CD4-positive, alpha-beta T cell treated with Interleukin-4 for 1 hour (primary cell): ENCODE measurements at regions not wholly inside any gene's neighbourhood (a gene's known extent, or its start where the extent isn't known, plus 50 kb on each side); places are given as distances from the start of the nearest gene placed in this dataset.
"Not testable (repeated sequence)": the region's sequence is repeated elsewhere in the genome, so short reads cannot be mapped to it uniquely, and the experiment has no call there.

Experiments
- DNase-seq, 2 donors: peaks; one replicate each; pipeline ENCODE4 v3.0.0-alpha.2; 2020 to 2022

DNA sequence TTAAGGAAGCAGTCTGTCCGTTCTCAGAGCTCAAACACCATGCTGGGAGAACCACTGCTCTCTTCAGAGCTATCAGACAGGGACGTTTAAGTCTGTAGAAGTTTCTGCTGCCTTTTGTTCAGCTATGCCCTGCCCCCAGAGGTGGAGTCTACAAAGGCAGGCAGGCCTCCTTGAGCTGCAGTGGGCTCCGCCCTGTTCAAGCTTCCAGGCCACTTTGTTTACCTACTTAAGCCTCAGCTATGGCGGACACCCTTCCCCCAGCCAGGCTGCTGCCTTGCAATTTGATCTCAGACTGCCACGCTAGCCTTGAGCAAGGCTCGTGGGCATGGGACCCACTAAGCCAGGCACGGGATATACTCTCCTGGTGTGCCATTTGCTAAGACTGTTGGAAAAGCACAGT lies 180.7 kb upstream of the TMEM196 start:
- not testable (repeated sequence) for DNase-seq

DNA sequence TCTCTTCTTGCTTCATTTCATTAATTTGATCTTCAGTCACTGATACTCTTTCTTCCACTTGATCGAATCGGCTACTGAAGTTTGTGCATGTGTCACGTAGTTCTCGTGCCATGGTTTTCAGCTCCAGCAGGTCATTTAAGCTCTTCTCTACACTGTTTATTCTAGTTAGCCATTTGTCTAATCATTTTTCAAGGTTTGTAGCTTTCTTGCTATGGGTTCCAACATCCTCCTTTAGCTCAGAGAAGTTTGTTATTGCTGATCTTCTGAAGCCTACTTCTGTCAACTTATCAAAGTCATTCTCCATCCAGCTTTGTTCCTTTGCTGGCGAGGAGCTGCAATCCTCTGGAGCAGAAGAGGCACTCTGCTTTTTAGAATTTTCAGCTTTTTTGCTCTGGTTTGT lies 180.0 kb upstream of the TMEM196 start:
- not testable (repeated sequence) for DNase-seq

DNA sequence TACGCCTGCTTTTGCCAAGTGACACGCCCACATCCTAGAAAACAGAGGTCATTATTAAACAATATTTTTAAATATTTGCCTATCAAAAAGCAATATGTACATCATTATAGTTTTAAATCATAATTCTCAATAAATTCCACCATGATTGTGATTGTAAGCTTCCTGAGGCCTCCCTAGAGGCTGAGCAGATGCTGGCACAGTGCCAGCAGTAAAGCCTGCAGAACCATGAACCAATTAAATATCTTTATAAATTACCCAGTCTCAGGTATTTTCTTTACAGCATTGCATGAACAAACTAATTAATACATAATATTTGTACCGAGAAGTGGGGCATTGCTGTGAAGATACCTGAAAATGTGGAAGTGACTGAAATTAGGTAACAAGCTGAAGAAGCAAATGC lies 174.7 kb upstream of the TMEM196 start:
- DNase-seq, result no peak

DNA sequence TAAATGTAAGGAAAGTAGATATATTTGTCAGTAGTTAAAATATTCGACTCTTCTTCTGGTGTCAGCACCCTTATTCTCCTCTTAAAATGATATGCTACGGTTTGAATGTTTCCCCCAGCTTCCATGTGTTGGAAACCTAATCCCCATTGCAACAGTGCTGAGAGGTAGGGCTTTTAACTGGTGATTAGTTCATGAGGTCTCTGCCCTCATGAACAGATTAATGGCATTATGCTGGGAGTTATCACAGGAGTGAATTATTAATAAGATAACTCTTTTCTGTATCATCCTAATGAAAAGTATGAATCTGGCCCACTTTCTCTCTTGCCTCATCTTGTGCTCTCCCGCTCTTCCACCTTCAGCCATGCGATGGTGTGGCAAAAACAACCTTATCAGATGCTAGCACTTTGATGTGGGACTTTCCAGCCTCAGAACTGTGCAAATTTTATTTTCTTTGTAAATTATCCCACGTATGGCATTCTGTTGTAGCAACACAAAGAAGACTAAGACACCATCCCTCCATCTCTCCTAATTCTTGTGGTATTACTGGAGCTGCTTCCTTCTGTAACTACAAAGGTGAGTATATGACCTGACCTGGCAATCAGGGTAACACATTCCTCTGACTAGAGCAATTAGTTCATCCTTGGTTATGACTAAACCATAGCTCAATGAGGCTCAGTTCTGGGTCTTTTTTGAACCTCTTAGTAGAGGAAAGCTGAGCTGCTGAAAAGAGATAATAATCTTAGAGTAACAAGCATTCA lies 171.1 kb upstream of the TMEM196 start:
- DNase-seq, result no peak

DNA sequence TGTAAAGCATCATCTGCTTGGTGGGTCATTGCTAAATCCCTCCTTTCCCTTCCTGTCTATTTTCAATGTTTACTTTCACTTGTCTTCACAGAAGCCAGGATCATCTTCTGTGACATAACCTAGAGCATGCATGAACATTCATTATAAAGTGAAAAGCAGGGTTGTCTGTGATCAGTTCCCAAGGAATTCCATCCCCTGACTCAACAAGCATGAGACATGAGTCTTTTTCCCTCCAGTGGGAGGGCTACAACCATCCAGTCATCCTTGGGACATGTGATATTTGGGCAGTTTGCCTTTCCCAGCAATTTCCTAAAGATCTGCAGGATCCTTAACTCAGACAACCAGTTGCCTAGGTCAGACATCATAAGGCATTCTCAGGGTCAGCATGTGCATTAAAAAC lies 166.3 kb upstream of the TMEM196 start:
- DNase-seq, result no peak

DNA sequence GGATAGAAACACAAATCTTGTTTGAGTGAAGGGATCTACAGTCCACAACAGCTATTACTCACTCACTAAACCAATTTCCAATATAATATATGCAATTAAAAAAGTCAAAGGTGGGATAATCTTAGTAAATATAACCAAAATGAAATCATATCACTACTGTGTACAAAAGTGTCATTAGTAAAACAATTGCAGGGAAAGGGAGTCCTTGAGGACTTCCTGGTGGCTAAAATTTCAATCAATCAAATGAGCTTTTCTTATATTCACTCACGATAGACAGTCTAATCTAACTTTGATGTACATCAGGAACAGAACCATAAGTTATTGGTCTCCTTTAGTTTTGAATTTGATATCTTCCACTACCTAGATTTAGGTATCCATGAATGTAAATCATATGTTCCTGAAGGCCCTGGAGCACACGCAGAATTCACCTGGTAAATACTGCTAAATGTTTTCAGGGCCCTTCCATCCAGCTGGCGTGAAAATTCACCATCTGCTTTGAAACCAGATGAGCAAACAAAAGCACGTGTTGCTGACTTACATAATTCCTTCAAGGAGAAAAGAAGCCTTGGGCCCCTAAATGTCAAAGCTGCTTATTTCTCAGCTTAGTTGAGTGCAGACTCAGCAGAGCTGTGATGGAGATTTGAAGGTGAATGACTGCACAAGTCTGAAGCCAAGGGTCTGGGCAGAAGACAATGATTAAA lies 159.3 kb upstream of the TMEM196 start:
- DNase-seq, result no peak

DNA sequence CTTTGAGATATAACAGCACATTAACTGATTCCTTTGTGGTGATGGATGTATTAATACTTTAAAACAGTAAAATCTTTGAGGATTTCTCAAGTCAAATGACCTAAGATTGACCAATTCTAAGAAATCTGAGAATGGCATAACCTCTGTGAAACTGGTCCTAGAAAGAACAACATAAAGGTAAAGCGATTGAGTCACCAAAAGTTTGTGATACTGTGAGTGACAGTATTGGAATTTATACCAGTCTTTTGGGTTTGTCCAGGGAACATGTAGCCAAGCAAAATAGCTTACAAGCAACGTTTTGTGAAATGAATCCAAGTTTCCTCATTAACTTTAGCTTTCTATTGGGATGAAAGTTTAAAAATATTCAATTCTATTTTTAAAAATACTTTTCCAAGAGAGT lies 157.4 kb upstream of the TMEM196 start:
- DNase-seq, result no peak

DNA sequence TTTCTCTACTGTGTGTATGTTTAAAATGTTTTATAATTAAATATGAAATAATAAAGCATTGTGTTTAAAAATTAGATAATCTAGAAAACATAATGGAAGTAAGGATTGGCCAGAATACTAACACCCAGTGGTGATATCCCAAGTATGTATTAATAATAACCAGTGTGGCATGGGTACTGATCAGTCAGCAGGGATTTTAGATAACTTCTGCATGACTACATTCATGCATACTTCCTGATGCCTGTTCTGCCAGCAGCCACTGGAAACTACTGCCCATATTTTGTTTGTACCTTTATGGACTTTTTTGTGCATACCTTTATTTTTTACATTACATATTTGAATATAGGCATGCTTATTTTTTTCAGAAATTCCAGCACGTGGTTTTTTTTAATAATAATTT lies 156.6 kb upstream of the TMEM196 start:
- DNase-seq, result no peak

DNA sequence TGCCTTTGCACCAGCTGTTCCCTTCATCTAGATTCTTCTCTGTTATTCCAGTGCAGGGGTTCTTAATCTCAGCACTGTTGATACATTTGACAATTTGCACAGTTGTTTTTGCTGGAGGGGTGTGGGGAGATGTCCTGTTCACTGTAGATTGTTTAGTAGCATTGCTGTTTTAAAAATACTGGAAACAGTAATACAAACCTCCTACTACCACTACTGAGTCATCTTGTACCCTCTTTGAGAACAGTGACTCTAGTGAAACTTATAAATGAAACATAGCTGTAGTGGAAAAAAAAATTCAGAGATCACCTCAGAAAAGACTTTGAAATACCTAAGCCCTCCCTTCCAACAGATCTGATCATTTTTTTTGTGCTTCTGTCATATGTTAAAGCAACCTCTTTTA lies 154.8 kb upstream of the TMEM196 start:
- DNase-seq, result no peak

DNA sequence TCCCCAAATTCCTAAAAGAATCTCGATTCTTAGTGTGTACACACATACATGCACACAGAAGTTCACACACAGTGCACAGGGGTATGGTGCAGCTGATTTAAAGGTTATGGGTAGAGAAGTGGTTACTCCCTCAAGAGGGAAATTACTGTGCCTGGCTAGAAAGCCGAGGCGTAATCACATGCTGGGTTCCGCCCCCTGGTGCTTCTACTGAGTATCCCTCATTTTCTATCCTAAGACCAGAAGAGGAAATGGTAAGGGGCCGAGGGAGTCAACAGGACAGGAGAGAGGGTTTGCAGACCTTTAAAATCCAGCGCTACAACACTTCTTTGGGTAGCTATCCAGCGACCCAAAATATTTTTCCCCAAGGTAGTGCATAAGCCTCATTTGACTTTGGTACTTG lies 147.3 kb upstream of the TMEM196 start:
- no peak for DNase-seq

DNA sequence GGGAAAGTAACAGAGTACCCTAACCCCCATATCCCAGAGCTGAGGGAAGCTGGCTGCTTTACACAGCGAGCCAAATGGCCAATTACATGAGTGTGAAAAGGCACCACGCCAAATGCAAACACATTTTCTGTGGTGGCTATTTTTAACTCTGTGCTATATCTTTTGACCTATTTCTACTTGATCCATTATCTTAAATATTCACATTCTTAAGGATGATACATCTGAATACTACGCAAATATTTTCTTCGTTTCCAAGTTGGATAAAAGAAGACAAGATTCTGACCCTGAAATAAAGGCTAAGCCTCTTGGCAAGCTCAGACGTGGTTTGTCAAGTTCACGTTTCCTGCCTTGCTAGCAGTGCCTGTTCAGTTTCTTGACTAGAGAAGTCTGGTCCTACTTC lies 146.7 kb upstream of the TMEM196 start:
- DNase-seq, result no peak

DNA sequence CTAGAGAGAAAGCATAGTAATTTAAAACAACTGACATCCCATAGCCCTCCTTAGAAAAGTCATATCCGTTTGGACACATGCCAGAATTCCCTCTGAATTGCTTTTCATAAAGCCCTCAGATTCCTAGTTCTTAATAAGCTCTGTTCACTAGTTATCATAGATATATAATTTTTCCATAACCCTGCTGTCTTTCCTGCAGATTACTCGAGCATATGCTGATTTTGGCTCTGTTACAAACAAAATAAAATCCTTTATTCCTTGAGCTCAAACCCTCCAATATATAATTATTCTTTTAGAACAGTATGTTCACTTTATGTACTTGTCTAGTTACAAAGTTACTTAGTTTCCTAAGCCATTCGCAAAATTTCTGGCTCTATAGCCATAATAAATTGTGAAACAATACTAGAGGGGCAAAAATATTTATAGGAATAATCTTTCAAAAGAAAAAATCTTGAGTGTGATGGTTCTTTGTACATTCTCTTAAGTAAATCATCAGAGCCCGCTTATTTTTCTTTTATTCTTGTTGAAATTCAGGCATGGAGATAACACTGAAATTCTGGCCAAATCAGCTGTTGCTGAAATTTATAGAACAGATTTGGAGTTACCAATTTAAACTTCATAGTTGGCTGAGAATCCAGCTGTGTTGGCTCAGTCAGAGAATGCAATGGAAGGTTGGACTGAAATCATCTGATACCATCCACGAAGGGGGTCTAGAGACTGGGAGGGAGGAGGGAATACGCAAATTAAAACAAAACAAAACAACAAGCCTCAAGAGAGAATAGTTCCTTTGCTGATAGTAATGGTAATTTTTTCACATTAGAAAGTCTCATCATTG lies 146.1 kb upstream of the TMEM196 start:
- no peak for DNase-seq

DNA sequence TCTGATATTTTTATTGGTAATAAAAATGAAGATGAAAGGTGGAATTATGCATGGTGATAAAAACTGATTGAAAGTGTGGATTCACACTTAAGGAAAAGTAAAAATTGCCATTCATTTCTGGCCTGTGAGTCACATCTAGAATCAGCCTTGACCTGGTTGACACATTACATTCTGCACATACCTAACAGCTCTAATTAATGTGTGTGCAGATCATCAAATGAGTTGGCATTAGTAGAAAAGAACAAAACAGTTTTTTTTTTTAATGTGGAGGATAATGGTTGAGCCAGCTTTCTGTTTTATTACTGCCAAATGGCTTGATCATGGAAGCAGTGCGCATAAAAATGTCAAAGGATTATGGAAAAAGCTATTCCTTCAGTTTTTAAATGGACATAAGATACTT lies 142.6 kb upstream of the TMEM196 start:
- no peak for DNase-seq

DNA sequence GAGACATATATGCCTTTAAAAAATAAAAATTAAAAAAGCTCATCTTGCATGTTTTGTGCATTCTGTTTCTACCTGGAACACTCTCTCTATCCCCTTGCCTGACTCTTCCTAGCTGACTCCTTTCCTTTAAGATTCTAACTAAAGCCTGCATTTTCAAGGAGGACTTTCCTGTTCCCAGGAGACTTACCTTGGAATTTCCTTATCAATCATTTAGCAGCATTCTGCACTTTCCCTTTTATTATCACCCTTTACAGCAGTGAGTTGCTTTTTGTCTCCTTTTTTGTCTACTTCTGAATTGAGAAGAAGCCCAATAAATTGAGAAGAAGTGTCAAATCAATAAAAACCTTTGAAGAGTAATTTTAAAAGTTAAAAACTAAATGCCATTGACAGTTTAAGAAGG lies 142.2 kb upstream of the TMEM196 start:
- DNase-seq, result no peak

DNA sequence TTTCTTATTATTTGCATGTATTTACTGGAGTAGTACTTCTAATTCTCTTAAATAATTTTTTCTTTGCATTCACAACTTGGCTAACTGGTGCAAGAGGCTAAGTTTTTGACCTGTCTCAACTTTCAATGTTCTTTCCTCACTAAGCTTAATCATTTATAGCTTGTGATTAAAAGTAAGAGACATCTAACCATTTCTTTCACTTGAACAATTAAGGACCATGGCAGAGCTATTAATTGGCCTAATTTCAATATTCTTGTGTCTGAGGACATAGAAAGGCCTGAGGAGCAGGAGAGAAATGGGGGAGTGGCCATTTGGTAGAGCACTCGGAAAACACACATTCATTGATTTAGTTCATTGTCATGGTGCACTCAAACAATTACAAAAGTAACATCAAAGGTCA lies 141.4 kb upstream of the TMEM196 start:
- no peak for DNase-seq

DNA sequence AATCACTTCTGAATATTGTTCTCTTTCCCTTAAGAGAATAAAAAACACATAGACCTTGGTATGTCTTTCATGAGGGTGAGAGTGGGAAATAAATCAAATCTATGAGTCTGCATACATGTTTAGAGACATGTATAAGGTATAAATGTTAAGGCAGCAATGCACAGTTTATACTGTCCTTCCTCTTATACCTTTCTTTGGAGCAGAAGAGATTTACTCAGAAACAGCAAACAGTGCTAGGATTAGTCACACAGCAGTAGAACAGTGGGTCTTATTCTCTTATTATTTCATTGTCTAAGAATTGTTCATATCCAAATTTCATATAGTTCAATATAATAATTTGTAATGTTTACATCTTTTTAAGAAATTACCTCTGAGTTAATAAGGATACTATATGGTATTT lies 126.7 kb upstream of the TMEM196 start:
- DNase-seq, result no peak

DNA sequence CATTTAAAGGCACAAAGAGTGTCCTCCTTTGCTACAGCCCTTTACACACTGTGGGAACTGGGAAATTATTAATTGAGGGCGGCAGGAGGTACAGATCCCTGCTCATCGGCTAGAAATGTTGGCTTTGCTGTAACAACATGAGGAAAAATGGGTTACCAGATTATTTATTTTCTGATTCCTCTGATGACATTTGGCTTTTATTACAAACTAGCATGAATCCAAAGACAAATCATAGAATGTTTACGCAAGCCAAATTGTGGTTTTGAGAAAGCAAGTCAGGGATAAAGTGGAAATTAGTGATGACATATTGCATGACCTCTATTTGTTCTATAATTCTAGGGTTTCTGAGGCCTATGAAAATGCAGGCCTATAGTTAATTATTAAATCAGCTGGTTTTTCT lies 126.1 kb upstream of the TMEM196 start:
- no peak for DNase-seq

DNA sequence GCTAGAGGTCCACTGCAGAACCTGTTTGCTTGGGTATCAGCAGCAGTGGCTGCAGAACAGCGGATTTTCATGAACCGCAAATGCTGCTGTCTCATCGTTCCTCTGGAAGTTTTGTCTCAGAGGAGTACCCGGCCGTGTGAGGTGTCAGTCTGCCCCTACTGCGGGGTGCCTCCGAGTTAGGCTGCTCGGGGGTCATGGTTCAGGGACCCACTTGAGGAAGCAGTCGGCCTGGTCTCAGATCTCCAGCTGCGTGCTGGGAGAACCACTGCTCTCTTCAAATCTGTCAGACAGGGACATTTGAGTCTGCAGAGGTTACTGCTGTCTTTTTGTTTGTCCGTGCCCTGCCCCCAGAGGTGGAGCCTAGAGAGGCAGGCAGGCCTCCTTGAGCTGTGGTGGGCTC lies 109.5 kb upstream of the TMEM196 start:
- DNase-seq, result not testable (repeated sequence)

DNA sequence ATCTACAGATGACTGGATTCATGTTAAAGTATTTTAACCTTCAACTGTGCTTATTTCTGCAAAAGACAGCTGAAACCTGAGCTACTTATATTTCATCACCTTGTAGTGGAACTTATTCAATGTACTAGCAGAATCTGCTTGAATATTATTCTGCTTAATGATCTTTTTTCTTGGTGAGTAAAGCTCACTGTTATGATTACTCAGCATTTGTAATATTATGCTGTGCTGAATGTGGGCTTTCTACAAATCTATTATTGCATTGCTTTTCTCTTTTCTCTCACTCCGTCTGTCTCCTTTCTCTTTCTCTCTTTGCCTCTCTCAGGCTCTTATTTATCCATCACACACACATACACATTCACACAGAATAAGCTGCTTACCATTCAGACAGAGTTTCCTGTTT lies 98.7 kb upstream of the TMEM196 start:
- DNase-seq, result no peak

DNA sequence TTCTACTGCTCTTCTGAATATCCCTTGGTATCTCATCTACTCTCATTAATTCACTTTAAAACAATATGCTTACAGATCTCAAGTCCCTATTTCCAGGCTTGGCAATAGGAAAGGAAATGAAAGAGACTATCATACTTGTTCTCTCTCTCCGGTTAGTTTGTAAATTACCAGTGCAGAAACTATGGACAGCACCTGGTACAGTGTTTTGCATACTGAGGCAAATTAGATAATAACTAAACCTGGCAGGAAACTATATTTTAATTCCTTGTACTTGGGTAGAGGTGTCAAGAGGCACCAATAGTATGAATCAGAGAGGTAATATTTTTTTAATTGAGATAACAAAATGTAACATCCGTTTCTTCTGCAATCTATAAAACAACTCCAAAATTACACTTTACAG lies 97.7 kb upstream of the TMEM196 start:
- DNase-seq, result no peak

DNA sequence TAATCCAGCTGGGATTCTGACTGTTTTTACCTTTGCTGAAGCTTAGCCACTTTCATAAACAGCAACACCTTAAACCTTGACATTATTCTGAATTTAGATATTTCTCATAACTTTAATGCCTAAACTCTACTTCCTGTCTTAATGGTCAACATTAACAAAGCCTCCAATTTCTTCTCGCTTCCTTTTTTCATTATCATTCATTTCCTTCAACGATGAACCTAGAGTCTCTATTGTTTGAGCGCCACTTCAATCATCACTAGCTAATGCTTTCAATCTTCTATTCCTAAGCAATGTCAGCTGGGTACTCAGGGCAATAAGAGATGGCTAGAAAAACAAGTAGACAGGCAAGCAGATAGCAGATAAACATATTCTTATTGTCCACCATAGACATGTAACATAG lies 96.6 kb upstream of the TMEM196 start:
- no peak for DNase-seq

DNA sequence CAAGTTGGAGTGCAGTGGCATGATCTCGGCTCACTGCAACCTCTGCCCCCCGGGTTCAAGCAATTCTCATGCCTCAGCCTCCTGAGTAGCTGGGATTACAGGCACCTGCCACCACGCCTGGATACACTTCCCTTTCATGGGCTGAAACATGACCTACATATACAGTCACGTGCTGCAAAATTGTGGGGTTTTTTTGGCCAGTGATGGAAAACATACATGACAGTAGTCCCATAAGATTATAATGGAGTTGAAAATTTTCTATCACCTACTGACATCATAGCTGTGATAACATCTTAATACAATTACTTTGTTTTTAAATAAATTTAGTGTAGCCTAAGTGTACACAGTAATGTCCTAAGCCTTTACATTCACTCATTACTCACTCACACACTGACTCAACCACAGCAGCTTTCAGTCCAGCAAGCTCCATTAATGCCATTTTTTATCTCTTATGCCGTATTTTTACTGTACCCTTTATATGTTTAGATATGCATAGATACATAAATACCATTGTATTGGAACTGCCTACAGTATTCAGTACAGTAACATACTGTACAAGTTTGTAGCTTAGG lies 79.9 kb upstream of the TMEM196 start:
- DNase-seq, result no peak

DNA sequence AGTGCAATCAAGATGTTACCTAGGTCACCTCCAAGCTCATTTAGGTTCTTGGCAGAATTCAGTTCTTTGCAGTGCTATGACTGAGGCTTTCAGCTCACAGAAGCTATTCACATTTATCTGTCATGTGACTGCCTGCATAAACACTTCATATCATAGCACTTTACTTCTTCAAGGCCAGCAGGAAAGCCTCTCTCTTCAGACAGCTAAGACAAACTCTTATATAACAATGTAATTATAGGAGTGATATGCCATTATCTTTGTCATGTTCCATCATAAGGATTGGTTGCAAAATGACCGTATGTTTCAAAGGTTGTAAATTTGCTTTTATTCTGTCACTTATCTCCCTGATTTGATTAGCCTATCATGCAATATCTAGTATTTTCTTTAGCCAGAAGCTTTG lies 78.8 kb upstream of the TMEM196 start:
- no peak for DNase-seq

DNA sequence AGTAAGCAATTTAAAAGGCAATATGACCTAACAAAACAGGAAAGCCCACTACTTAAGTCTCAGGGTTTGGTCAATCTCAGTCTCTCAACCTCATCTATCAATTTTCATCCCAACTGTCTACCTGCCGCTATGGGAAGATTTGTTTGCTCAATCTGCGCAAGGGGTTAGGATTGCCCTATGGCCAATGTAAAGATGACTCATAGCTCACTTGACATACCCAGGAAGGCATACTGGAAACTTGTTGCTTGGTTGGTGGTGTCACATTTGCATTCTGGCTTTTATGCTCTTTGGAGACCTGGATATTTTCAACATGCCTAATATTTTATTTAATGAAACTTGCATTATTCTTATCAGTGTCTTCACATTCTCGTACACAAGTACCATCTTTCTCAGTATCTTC lies 78.1 kb upstream of the TMEM196 start:
- DNase-seq, result no peak
